Tibial artery (tissue), 4 donors: ENCODE measurements at regions not wholly inside any gene's neighbourhood (a gene's known extent, or its start where the extent isn't known, plus 50 kb on each side); places are given as distances from the start of the nearest gene placed in this dataset.

Source experiments
- DNase-seq, 2 donors: peaks; one replicate each; pipeline ENCODE4 v3.0.0-alpha.2; 2019
- H3K27ac ChIP-seq, 2 donors: fragments of 200-600 bp; sonication (generic) in 1 of 2; 1 replicate in 1 of 2; 2 replicates in 1 of 2; pipeline ENCODE4 v1.5.1; 2018 to 2019; ENCODE audit warnings: mild to moderate bottlenecking in 1 of 2
- H3K27me3 ChIP-seq, 2 donors: fragments of 200-600 bp; sonication (generic) in 1 of 2; one replicate each; pipeline versions ENCODE4 v1.5.1 to v1.6.0; 2016 to 2019
- H3K36me3 ChIP-seq, 3 donors: fragments of 200-600 bp; sonication (generic) in 2 of 3; one replicate each; pipeline ENCODE4 v1.5.1; 2016 to 2019; ENCODE audit warnings: mild to moderate bottlenecking in 2 of 3
- H3K4me1 ChIP-seq, 4 donors: fragments of 200-600 bp; sonication (generic) in 2 of 4; 1 replicate in 3 of 4; 2 replicates in 1 of 4; pipeline ENCODE4 v1.5.1; 2016 to 2019
- H3K4me3 ChIP-seq, 2 donors: fragments of 200-600 bp; sonication (generic) in 1 of 2; 1 replicate in 1 of 2; 2 replicates in 1 of 2; pipeline ENCODE4 v1.5.1; 2018 to 2019; ENCODE audit warnings: mild to moderate bottlenecking in 2 of 2
- H3K9me3 ChIP-seq, 3 donors: fragments of 200-600 bp; sonication (generic) in 1 of 3; one replicate each; pipeline ENCODE4 v1.5.1; 2016 to 2019
- intact Hi-C: fragments of 100-400 bp; cut with DNase I; formaldehyde crosslinking; loops from one replicate; pipeline ENCODE4 v1.15.0; 2023; ENCODE audit warnings: low total_unique reads
- TF ChIP-seq, protein P1 (sequence below), 2 experiments: fragments of 200-600 bp in 1 of 2; fragments of 450-650 bp in 1 of 2; IDR thresholded peaks; one replicate each; pipeline ENCODE4 v1.5.1; 2017 to 2019; ENCODE audit warnings: antibody characterized with exemption in 2 of 2, mild to moderate bottlenecking in 1 of 2, moderate library complexity in 1 of 2

DNA sequence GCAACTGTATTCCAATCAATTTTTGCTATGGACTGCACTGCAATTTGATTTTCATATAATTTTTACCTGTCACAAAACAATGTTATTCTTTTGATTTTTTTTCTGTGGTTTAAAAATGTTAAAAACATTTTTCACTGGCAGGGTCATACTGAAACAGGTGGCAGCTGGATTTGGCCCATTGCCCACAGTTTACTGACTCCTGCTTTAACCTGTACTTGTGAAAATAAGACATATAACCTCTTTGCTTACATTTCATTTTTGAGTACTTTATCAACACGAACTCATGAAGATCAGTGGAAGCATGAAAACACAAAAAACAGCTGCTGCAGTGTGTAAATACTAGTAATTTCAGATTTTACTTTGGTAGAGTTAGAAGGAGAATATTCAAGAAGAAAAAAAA is 313.1 kb downstream of the WDR72 start:
- TF ChIP-seq, protein P1, sequence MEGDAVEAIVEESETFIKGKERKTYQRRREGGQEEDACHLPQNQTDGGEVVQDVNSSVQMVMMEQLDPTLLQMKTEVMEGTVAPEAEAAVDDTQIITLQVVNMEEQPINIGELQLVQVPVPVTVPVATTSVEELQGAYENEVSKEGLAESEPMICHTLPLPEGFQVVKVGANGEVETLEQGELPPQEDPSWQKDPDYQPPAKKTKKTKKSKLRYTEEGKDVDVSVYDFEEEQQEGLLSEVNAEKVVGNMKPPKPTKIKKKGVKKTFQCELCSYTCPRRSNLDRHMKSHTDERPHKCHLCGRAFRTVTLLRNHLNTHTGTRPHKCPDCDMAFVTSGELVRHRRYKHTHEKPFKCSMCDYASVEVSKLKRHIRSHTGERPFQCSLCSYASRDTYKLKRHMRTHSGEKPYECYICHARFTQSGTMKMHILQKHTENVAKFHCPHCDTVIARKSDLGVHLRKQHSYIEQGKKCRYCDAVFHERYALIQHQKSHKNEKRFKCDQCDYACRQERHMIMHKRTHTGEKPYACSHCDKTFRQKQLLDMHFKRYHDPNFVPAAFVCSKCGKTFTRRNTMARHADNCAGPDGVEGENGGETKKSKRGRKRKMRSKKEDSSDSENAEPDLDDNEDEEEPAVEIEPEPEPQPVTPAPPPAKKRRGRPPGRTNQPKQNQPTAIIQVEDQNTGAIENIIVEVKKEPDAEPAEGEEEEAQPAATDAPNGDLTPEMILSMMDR (IDR thresholded peaks at IDR 0.05) = no peak
- H3K27me3 ChIP-seq = no peaks in the 10 kb centered on the region
- no peak overlapping the region for H3K4me3 ChIP-seq
- DNase-seq = no peak
- no peaks in the 10 kb centered on the region for H3K36me3 ChIP-seq
- H3K27ac ChIP-seq = no peak overlapping the region
- H3K4me1 ChIP-seq = no peaks in the 10 kb centered on the region
- intact Hi-C loops = no loop called here
- H3K9me3 ChIP-seq = no peaks in the 10 kb centered on the region

GRCh38 chr15:53445531-53445930 is 313.9 kb downstream of the WDR72 start:
- Histone ChIP-seq H3K9me3 (no peaks in the 10 kb centered on the region), H3K4me1 (no peaks in the 10 kb centered on the region), H3K36me3 (no peaks in the 10 kb centered on the region), H3K4me3 (no peak overlapping the region), H3K27me3 (no peaks in the 10 kb centered on the region), H3K27ac (no peak overlapping the region)
- intact Hi-C loops = no loop called here
- no peak for DNase-seq
- TF ChIP-seq, protein P1 (IDR thresholded peaks at IDR 0.05) = no peak

- TF ChIP-seq, protein P1 (IDR thresholded peaks at IDR 0.05) = no peak
- H3K9me3 ChIP-seq = no peaks in the 10 kb centered on the region
- no peaks in the 10 kb centered on the region for H3K27me3 ChIP-seq
- H3K27ac ChIP-seq = no peak overlapping the region
- no peaks in the 10 kb centered on the region for H3K4me1 ChIP-seq
- intact Hi-C loops = no loop called here
- H3K4me3 ChIP-seq = no peak overlapping the region
- H3K36me3 ChIP-seq = no peaks in the 10 kb centered on the region
- DNase-seq = no peak
These were observed 321.2 kb downstream of the WDR72 start for GRCh38 chr15:53437985-53438841.

DNA sequence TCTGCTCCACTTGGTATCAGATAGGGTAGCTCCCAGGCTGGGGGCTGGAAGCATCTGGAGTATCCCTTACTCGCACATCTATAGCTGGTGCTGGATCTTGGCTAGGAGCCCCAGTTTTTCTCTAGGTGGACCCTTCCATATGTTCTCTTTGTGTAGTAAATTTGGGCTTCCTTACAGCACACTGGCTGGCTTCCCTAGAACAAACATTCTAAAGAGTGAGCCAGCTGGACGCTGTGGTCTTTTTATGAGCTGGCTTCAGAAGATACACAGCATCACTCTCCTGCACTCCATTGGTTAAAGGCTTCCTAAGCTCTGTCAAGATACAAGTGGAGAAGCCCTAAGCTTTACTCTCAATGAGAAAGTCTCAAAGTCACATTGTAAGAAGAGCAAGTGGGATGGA is 322.1 kb downstream of the WDR72 start:
- Histone ChIP-seq H3K4me3 (no peak overlapping the region), H3K36me3 (no peaks in the 10 kb centered on the region), H3K27me3 (no peaks in the 10 kb centered on the region), H3K9me3 (no peaks in the 10 kb centered on the region), H3K27ac (no peak overlapping the region), H3K4me1 (no peaks in the 10 kb centered on the region)
- DNase-seq = no peak
- intact Hi-C loops = no loop called here
- TF ChIP-seq, protein P1 (IDR thresholded peaks at IDR 0.05) = no peak

- H3K27ac ChIP-seq = no peak overlapping the region
- intact Hi-C loops = no loop called here
- DNase-seq = no peak
- no peaks in the 10 kb centered on the region for H3K4me1 ChIP-seq
- no peaks in the 10 kb centered on the region for H3K27me3 ChIP-seq
- no peak overlapping the region for H3K4me3 ChIP-seq
- H3K36me3 ChIP-seq = no peaks in the 10 kb centered on the region
- TF ChIP-seq, protein P1 (IDR thresholded peaks at IDR 0.05) = no peak
- no peaks in the 10 kb centered on the region for H3K9me3 ChIP-seq
These were observed 325.2 kb downstream of the WDR72 start for GRCh38 chr15:53434174-53434678.
